ENCODE measurements at regions not wholly inside any gene's neighbourhood (a gene's known extent, or its start where the extent isn't known, plus 50 kb on each side); places are given as distances from the start of the nearest gene placed in this dataset.

GRCh38 chr5:176731506-176732160 lies 78.7 kb upstream of the UNC5A start:
- TF ChIP-seq CTCF (IDR thresholded peaks at IDR 0.05) (no peak), POLR2A (IDR thresholded peaks at IDR 0.05) (no peak)

All from esophagus squamous epithelium (tissue), 4 donors.